Activated CD4-positive, CD25-positive, alpha-beta regulatory T cell treated with anti-CD3 and anti-CD28 coated beads, Interleukin-2, amount 50 U/mL, for 16 hours (primary cell): ENCODE measurements at regions not wholly inside any gene's neighbourhood (a gene's known extent, or its start where the extent isn't known, plus 50 kb on each side); places are given as distances from the start of the nearest gene placed in this dataset.

Source experiments
- DNase-seq: peaks from one replicate; pipeline ENCODE4 v3.0.0-alpha.2; 2020; ENCODE audit warnings: low read depth, low spot score

DNA sequence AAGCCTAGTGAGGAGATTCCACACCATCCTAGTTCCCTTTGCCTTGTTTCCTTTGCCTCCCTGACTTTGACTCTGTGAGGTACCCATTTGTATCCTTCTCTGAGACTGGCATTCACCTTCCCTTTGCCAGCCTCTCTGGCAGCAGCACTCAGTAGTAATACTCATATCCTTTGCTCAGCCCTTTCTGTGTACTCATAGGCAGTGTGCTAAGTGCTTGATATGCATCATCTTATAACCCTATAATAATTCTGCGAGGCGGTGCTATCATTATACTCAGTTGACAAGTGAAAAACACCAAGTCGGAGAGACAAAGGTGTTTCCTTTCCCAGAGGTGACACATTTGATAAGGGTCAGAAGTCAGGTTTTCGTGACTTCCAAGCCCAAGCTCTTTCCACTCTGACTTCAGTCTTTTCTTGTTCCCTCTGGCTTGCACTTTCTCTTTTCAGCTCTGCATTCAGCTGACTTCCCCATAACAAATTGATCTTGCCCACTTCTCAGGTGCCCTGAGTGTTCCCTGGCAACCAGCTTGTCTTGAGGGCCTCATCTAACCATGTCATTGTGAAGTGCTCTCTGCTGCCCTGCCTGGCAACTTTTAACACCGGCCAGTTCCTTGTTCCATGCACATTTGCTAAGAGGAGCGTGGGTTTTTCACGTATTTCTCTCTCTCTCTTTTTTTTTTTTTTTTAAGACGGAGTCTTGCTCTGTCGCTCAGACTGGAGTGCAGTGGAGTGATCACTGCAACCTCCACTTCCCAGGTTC is 94.5 kb upstream of the UPP2 start:
- no peak for DNase-seq

DNA sequence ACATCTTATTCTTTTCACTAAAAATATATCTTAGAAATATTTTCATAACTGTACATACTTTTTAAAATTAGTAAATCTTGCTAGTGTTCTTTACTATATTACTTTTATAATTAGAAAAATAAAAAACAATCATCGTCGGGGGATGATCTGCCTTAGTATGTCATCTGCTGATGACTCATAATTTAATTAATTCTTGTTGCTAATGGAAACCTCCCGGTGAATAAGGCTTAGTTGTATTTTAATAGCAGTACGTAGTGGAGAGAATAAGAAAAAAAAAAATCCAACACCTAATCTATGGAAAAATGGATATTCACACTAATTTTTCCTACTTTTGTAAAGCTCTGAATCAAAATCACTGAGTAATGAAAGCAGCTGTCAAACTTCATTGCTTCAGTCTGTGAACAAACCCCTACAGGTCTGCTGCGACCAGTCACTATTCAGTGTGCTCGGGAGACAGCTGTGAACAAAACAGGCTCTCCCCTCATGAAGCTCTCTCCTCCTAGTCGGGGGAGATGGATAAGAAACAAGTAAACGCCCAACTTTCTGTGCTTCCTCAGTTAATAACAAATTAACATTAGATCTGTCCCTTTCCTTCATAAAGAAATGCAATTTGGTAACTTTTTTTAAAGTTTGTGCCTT is 97.4 kb upstream of the UPP2 start:
- no peak for DNase-seq

DNA sequence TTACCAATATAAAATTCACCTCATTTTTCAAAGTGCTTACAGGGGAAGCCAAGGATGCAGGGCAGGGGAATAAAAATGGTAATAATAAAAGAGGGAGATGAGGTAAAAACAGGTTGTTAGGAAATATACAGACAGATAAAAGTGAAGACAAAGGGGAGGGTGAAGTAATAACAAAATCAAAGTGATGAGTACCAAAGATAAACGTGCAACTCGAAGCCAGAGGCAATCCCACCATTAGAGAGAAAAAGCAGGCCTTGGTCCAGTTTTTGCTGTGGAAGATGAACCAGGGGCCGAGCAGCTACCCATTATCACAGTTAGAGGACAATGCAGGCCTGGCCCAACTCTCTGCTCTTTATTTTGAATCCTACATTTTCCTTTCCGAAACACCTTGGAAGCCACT is 99.6 kb upstream of the UPP2 start:
- DNase-seq, result no peak

DNA sequence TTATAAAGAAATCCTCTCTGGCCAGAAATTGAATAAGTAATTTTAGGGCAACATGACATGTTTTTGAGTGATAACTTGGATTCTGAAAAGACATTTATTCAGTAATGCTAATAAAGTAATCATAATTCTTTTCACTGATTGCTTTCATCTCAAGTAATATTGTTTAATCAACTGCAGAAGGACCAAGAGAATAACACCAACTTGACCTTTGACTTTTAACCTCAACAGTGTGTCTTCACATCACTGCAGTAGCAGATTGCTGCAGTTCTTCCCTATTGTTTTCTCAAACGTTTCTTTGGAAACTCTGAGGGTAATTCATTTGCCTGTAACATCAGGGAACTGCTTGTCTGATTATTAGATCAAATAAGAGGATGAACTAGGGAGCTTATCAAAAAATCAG is 104.9 kb upstream of the UPP2 start:
- DNase-seq, result no peak

DNA sequence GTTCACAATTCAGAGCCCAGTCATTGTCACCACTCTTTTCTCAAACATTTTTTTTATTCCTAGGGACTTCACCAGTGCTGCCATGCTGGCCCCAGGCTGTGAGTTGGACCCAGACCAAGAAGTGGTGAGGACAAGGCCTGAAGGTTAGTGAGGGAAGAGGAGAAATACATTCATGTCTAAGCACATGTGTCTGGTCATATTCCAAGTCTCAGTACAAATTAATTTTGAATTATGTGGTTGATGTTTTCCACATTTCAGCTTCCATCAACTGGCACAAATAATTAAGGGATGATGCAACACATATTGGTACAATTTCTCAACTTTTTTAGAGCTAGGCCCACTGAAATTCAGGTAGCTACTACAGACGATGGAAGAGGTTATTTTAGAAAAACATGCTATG is 106.6 kb upstream of the UPP2 start:
- DNase-seq, result no peak

DNA sequence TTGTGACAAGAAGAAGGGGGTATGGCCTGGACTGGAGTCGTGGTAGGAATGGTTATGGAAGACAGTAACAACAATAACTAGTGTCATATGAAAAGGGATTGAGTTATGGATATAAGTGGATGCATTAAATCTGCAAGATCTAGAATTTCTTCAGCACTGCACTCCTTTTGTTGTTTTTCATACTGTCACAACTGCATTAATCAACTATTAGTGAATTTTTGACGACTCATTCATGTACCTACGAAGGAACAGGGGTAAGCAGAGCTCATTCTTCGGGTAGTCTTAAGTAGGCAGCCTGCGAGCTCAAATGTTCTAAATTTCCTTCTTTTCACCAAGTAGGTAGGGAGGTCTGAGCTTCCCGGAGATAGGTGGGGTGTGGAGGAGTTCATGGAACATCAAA is 109.7 kb upstream of the UPP2 start:
- DNase-seq, result no peak

DNA sequence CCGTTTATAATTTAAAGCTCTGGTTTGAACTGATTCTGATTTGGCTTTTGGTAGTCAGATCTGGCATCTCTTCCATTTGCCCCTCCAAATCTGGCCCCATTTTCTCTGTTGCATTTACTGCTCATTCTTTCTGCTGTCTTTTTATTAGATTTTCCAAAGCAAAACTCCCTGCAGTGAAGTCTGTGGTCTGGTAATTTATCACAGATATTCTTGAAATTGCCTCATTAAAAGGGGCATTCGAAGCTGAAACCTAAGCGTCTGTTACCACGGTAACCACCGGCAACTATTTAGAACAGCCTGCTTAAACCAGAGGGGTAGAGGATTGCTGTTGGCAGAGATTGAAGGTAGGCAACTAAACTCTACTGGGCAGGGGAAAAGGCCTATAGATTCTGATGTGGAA is 111.5 kb upstream of the UPP2 start:
- no peak for DNase-seq

DNA sequence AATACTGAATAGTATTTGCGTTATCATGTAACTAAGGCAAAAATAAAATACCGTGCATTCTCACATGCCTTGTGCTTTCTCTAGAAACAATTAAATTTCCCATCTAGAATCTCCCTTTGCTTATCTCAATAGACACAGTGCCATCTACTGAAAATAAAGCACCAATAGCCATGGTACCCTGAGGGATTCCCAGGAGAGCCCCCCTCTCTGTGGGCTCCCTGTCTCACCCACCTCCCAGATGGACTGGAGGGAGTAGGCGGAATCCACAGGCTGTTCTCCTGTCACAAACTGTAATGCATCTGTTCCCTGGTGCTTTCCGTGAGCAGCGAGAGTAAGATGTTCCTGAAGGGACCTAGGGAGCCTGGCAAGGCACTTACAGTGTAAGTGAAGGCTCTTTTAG is 112.4 kb upstream of the UPP2 start:
- DNase-seq, result no peak

DNA sequence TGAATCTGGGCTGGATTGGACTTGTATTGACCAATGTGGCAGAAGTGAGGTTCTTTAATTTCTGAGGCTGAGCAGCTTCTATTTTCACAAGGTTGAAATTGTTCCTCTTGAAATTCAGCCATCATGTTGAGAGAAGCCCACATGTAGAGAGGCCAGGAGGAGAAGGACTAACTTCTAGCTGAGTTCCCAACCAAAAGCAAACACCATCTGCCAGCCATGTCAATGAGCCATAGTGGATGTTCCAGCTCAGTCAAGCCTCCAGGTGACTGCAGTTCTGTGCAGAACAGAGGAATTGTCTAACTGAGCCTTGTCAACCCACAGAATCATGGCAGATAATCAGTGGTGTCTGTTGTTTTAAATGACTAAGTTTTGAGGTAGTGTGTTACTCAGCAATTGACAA is 110.6 kb upstream of the ACVR1 start:
- DNase-seq, result no peak

DNA sequence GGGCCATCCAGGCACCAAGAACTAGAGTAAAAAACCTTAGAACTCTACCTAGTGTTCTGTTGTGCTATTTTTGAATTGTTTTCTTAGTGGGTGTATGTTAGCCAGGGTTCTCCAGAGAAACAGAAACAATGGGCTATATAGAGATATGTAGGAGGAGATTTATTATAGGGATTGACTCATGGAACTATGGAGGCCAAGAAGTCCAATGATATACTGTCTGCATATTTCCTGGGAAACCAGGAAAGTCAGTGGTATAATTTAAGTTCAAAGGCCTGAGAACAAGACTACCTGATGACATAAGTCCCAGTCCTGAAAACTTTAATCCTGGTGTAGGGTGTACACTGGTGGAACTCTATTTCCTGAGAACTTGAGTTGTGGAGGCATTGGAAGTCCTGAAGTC is 108.7 kb upstream of the ACVR1 start:
- no peak for DNase-seq

DNA sequence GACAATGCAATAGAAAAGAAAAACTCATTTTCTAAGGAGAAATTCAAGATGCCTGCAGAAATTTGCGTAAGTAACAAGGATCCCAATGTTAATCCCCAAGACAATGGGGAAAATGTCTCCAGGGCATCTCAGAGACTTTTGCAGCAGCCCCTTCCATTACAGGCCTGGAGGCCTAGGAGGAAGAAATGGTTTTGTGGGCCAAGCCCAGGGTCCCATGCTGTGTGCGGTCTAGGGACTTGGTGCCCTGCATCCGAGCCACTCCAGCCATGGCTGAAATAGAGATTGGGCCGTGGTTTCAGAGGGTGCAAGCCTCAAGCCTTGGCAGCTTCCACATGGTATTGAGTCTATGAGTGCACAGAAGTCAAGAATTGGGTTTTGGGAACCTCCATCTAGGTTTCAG is 103.9 kb upstream of the ACVR1 start:
- no peak for DNase-seq

DNA sequence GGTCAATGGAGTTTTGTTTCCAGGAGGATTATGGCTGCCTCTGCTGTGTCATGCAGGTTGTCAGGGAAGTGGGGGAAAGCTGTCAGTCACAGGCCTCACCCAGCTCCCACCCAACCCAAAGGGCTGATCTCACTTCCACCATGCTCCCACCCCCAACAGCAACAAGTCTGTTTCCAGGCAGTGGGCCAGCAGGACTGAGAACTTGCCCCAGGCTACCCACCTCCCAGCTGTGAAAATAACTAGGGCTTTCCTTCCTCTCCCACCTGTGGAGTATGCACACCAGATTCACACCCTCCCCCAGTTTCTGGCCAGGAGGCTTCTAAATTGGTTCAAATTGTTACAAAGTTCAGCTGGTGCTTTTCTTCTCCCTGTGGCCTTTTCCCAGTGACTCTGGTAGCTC is 95.6 kb upstream of the ACVR1 start:
- no peak for DNase-seq

DNA sequence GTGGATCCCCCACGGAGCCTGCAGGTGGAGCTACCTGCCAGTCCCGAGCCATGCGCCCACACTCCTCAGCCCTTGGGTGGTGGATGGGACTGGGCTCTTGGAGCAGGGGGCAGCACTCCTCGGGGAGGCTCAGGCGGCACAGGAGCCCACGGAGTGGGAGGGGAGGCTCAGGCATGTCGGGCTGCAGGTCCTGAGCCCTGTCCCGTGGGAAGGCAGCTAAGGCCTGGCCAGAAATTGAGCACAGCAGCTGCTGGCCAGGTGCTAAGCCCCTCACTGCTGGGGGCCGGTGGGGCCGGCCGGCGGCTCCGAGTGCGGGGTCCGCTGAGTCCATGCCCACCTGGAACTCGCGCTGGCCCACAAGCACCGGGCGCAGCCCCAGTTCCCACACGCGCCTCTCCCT is 91.7 kb upstream of the ACVR1 start:
- DNase-seq, result no peak

DNA sequence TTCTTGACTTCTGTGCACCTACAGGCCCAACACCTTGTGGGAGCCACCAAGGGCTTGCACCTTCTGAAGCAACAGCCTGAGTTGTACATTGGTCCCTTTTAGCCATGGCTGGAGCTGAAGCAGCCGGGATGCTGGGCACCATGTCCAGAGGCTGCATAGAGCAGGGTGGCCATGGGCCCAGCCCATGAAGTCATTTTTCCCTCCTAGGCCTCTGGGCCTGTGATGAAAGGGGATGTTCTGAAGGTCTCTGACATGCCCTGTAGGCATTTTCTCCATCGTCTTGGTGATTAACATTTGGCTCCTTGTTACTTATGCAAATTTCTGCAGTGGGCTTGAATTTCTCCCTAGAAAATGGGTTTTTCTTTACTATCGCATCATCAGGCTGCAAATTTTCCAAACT is 83.1 kb upstream of the ACVR1 start:
- DNase-seq, result no peak

DNA sequence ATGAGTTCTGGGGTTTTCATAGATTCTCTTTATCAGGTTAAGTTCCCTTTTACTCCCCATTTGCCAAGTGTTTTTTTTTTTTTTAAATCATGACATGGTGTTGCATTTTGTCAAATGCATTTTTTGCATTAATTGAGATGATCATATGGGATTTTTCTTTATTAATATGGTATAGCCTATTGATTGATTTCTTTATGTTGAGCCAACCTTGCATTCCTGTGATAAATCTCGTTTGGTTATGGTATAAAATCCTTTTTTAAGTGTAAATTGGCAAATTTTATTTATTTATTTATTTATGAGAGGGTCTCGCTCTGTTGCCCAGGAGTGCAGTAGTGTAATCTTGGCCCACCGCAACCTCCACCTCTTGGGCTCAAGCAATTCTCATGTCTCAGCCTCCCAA is 81.5 kb upstream of the ACVR1 start:
- no peak for DNase-seq

DNA sequence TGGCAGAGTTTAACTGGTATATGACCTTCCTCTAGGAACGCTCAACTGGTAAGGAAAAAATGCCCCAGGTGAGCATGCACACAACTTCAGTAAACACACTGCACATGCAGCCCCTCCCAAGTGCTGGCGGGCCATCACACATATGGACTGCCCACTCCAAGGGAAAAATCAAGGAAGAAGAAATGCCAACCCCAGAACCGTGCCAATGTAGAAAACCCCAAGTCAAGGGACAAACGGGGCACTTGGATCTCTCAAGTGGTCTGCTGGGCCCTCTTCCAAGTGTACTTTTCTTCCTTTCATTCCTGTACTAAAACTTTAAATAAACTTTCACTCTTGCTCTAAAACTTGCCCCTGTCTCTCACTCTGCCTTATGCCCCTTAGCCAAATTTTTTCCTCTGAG is 76.4 kb upstream of the ACVR1 start:
- no peak for DNase-seq

DNA sequence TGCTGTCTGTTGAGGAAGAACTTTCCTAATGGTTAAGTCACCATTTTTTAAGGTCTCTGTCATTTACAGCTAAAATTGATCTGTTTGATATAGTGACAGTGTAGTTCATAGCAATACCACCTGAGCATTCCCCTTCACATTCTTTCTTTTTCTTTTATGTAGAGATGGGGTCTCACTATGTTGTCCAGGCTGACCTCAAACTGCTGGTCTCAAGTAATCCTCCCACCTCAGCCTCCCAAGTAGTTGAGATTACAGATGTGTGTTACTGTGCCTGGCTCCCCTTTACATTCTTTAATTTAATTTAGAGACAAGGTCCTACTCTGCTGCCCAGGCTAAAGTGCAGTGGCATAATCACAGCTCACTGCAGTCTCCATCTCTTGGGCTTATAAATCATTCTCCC is 72.7 kb upstream of the ACVR1 start:
- no peak for DNase-seq

DNA sequence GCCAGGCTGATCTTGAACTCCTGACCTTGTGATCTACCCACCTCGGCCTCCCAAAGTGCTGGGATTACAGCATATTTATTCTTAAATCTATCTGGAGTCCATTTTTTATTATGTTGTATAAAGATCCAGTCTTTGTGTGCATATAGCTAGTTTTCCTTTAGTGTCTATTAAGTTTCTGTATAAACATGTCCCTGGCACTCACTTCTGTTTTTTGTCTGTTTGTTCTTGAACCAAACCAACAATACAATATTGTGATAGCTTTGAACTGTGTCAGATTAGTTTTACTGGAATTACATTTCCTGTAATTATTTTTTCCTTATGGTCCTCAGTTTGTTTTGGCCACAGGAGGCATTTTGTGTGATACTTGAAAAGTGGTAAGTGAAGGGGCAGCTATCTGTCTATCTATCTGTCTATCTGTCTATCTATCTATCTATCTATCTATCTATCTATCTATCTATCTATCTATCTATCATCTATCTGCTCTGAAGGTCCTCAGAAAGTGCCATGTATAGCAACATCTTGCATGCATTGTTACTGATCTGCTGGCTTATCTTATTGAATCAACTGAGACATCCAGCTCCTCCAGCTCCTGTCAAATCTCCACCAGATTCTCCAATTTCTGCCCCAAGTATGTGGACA is 70.9 kb upstream of the ACVR1 start:
- DNase-seq, result no peak

DNA sequence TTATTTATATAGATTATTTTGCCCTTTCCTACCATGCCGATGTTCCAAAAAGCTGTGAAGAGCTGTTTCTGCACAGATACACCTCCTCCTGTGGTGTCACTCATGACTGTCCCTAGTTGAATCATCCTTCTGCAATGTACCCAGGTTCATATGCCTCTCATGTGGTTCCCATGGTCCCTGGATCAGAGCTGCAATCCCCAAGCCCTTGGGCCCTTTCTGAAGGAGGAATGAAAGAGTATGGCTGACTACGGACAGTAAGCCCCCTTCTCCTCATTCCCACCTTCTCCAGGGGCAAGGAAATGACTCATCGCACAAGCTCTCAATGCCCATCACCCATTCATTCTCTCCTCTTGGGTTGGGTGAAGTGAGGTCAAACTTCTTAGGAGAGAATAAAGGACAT is 63.9 kb upstream of the ACVR1 start:
- no peak for DNase-seq

DNA sequence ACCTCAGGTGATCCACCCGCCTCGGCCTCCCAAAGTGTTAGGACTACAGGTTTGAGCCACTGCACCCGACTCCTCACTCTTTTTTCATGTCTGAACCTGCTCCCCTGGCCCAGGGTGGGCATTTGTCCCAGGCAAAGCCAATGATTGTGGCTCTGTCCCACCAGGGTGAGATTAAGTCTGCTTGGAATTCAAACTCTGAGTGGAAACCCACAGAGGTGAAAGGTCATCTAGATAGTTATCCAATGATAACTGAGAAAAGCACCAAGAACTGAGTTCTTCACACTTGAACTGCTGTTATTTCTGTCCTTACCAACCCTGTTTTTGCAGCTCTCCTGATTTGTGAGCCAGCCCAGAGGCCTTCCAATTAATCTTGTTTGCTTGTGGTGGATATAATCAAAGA is 62.4 kb upstream of the ACVR1 start:
- DNase-seq, result no peak

DNA sequence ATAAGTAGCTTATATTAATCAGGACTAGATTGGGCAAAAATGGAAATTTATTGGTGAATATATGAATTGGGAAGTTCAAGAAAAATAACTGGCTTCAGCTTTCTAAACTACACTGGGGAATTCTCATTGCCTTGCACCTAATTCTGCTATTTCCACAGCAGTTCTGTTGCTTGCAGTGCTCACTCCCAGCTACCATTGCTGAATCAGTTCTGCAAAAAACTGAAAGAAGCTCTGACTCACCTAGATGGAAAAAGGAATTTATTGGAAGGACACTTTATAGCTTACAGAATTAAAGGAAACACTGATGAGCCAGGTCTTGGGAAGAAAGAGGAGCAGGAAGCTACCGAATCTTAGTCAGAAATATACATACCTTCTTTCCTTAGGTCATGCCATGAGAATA is 60.3 kb upstream of the ACVR1 start:
- no peak for DNase-seq

DNA sequence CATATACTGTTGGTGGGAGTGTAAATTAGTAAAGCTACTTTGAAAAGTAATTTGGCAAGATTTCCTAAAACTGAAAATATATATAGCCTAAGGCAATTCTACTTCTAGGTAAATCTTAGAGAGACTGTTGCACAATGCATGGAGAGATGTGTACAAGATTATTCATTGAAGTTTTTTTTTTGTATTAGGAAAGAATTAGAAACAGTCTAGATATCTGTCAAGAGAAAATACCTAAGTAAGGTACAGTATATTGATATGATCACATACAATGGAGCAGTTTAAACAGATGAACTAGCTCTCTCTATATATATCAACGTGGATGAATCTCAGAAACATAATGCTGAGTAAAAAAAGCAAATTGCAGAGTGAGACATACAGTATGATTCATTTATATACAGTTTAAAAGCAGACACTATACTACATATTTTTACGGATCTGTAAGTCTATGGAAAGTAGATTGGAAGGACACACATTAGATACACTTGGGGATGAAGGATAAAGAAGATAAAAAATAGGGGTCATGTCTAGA is 59.3 kb upstream of the ACVR1 start:
- no peak for DNase-seq
